ACHN (cell line): ENCODE measurements at regions not wholly inside any gene's neighbourhood (a gene's known extent, or its start where the extent isn't known, plus 50 kb on each side); places are given as distances from the start of the nearest gene placed in this dataset.

ENCODE experiments used
- DNase-seq: peaks from one replicate; pipeline ENCODE4 v3.0.0-alpha.2; 2015
- in situ Hi-C: cut with HindIII; loops from 2 replicates; pipeline ENCODE4 v1.10.0; 2017; ENCODE audit warnings: low sequenced_read_pairs, low pct_ligation_motif_present, low pct_unique_long_range_greater_than_20kb

GRCh38 chr7:17181482-17181881 lies 117.0 kb upstream of the AHR start:
- in situ Hi-C loops: no loop called here

GRCh38 chr7:17183630-17184328 lies 114.7 kb upstream of the AHR start:
- in situ Hi-C loops: no loop called here
- DNase-seq: no peak

More at GRCh38 chr7:17181482-17181881, 117.0 kb upstream of the AHR start:
- no peak for DNase-seq

- no peak for DNase-seq
- in situ Hi-C loops: no loop called here
Measured at GRCh38 chr7:17184805-17185689, 113.4 kb upstream of the AHR start.

- in situ Hi-C loops: no loop called here
- DNase-seq: no peak
Measured at GRCh38 chr7:17185690-17186070, 112.8 kb upstream of the AHR start.

- in situ Hi-C loops: no loop called here
- no peak for DNase-seq
Measured at GRCh38 chr7:17186745-17187530, 111.5 kb upstream of the AHR start.

- no peak for DNase-seq
- in situ Hi-C loops: no loop called here
Measured at GRCh38 chr7:17194656-17195055, 103.8 kb upstream of the AHR start.

GRCh38 chr7:17195576-17195975 lies 102.9 kb upstream of the AHR start:
- no peak for DNase-seq
- in situ Hi-C loops: no loop called here

- no peak for DNase-seq
- in situ Hi-C loops: no loop called here
Measured at GRCh38 chr7:17205910-17206309, 92.5 kb upstream of the AHR start.

- no peak for DNase-seq
- in situ Hi-C loops: no loop called here
Measured at GRCh38 chr7:17206349-17206905, 92.0 kb upstream of the AHR start.

- in situ Hi-C loops: no loop called here
- DNase-seq: no peak
Measured at GRCh38 chr7:17207220-17207619, 91.2 kb upstream of the AHR start.

GRCh38 chr7:17209101-17209500 lies 89.4 kb upstream of the AHR start:
- in situ Hi-C loops: no loop called here
- no peak for DNase-seq

- in situ Hi-C loops: no loop called here
- no peak for DNase-seq
Measured at GRCh38 chr7:17211307-17211836, 87.1 kb upstream of the AHR start.

- DNase-seq: no peak
- in situ Hi-C loops: no loop called here
Measured at GRCh38 chr7:17212188-17212587, 86.3 kb upstream of the AHR start.

GRCh38 chr7:17227766-17228490 lies 70.5 kb upstream of the AHR start:
- in situ Hi-C loops: no loop called here

GRCh38 chr7:17229228-17229627 lies 69.2 kb upstream of the AHR start:
- in situ Hi-C loops: no loop called here
- no peak for DNase-seq

More at GRCh38 chr7:17227766-17228490, 70.5 kb upstream of the AHR start:
- DNase-seq: no peak

GRCh38 chr7:17230099-17230807 lies 68.2 kb upstream of the AHR start:
- in situ Hi-C loops: no loop called here
- no peak for DNase-seq

GRCh38 chr7:17233603-17234002 lies 64.8 kb upstream of the AHR start:
- in situ Hi-C loops: no loop called here
- peak; percentile 19 for DNase-seq

- in situ Hi-C loops: no loop called here
- DNase-seq: peak; percentile 73
Measured at GRCh38 chr7:17234030-17234397, 64.4 kb upstream of the AHR start.
